ENCODE measurements at regions not wholly inside any gene's neighbourhood (a gene's known extent, or its start where the extent isn't known, plus 50 kb on each side); places are given as distances from the start of the nearest gene placed in this dataset.

DNA sequence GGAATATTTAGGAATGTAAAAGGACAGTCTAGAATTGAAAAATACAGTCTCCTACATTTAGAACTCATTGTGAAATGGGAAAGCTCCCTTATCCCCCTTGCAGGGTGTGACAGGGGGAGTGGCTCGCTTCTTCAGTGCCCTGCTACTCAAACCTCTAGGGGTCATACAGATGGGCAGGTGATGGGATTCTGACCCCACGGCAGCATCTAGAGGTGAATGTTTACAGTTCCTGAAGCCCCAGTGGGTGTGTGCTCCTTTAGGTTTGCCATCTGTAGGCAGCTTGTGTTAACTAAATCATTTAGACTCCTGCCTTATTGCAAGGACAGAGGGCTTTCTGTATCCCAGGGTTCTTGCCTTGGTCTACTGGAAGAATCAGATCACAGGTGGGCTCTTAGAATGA is 271.0 kb upstream of the MPDZ start:
- Histone ChIP-seq H3K27ac (ENCODE audit: insufficient read length, low read depth, low read length) (no peak overlapping the region), H3K27me3 (ENCODE audit: insufficient read depth, low read length) (no peaks in the 10 kb centered on the region), H3K4me1 (ENCODE audit: insufficient read depth, low read length) (no peaks in the 10 kb centered on the region), H3K56ac (ENCODE audit: insufficient read length, low read depth, low read length) (no peak overlapping the region), H2AFZ (ENCODE audit: low read length) (no peak overlapping the region), H3K79me1 (ENCODE audit: insufficient read depth, low read depth, low read length, poor library complexity, severe bottlenecking) (no peaks in the 10 kb centered on the region), H3K4ac (ENCODE audit: low read depth, low read length) (no peak overlapping the region), H3T11ph (ENCODE audit: low read length) (no peak overlapping the region), H3K14ac (ENCODE audit: insufficient read depth, low read length) (no peak overlapping the region), H3K9ac (ENCODE audit: extremely low read depth, insufficient read length, low read length) (no peak overlapping the region), H2BK20ac (ENCODE audit: low read depth, low read length, poor library complexity, severe bottlenecking) (no peak overlapping the region), H2BK12ac (ENCODE audit: insufficient read length, low read depth, low read length) (no peak overlapping the region), H3K23me2 (ENCODE audit: insufficient read length, low read depth, low read length, poor library complexity, severe bottlenecking) (no peaks in the 10 kb centered on the region), H3K4me2 (ENCODE audit: insufficient read depth, insufficient read length, low read length) (no peak overlapping the region), H2BK5ac (ENCODE audit: insufficient read length, low read length) (no peak overlapping the region), H3K18ac (ENCODE audit: insufficient read length, low read depth, low read length) (no peak overlapping the region), H4K20me1 (ENCODE audit: control insufficient read depth, insufficient read depth, insufficient read length) (no peaks in the 10 kb centered on the region), H2BK120ac (ENCODE audit: low read depth, low read length, poor library complexity, severe bottlenecking) (no peak overlapping the region), H4K91ac (ENCODE audit: insufficient read length, low read depth, low read length) (no peak overlapping the region), H4K5ac (ENCODE audit: insufficient read length, low read depth, low read length) (no peak overlapping the region), H3K9me3 (ENCODE audit: control insufficient read depth, low read depth, low read length) (no peaks in the 10 kb centered on the region), H3K23ac (ENCODE audit: insufficient read length, low read depth, low read length) (no peak overlapping the region), H3K79me2 (ENCODE audit: insufficient read depth, low read length) (no peaks in the 10 kb centered on the region), H2BK15ac (ENCODE audit: low read depth, low read length) (no peak overlapping the region), H4K8ac (replicated peaks; ENCODE audit: insufficient read length, low read depth, low read length) (no peak overlapping the region), H2AK5ac (ENCODE audit: insufficient read length, low read length) (no peak overlapping the region)
- H3K9me3 Mint-ChIP-seq: peaks cover 4 to 5% of the 10 kb centered on the region in 2 experiments; a peak in 3 of 5 replicates
- TF ChIP-seq, protein P1, sequence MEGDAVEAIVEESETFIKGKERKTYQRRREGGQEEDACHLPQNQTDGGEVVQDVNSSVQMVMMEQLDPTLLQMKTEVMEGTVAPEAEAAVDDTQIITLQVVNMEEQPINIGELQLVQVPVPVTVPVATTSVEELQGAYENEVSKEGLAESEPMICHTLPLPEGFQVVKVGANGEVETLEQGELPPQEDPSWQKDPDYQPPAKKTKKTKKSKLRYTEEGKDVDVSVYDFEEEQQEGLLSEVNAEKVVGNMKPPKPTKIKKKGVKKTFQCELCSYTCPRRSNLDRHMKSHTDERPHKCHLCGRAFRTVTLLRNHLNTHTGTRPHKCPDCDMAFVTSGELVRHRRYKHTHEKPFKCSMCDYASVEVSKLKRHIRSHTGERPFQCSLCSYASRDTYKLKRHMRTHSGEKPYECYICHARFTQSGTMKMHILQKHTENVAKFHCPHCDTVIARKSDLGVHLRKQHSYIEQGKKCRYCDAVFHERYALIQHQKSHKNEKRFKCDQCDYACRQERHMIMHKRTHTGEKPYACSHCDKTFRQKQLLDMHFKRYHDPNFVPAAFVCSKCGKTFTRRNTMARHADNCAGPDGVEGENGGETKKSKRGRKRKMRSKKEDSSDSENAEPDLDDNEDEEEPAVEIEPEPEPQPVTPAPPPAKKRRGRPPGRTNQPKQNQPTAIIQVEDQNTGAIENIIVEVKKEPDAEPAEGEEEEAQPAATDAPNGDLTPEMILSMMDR (conservative IDR thresholded peaks at IDR 0.05): peak; percentile 37; the same call in 2 of the 3 replicates
- peaks cover 5 to 10% of the 10 kb centered on the region in 2 experiments; a peak in 3 of 4 replicates for H3K4me1 Mint-ChIP-seq
- DNase-seq: peak; percentile 51
- H3K36me3 Mint-ChIP-seq (ENCODE audit: insufficient read depth in 1 of 3, low read depth in 3 of 3): peaks cover 0 to 6% (median 5%) of the 10 kb centered on the region in 3 experiments; a peak in 3 of 7 replicates
- H3K27me3 Mint-ChIP-seq (ENCODE audit: low read depth): no peaks in the 10 kb centered on the region
- peak overlapping the region in 1 of 3 experiments; percentile 25; a peak in 1 of 7 replicates for H3K27ac Mint-ChIP-seq
- no CpG with 5 or more reads among the region's 2 CpGs for WGBS (ENCODE audit: extremely low coverage, insufficient read length, low lambda C conversion rate)
- no peak overlapping the region for H3K4me3 Mint-ChIP-seq
